Endodermal cell (in vitro differentiated cells): ENCODE measurements at regions not wholly inside any gene's neighbourhood (a gene's known extent, or its start where the extent isn't known, plus 50 kb on each side); places are given as distances from the start of the nearest gene placed in this dataset.

Experiments used
- DNase-seq: peaks from one replicate; pipeline ENCODE4 v3.0.0-alpha.2; 2017
- H3K27ac ChIP-seq: 2 replicates; pipeline ENCODE4 v1.5.1; 2013; ENCODE audit warnings: mild to moderate bottlenecking, low read depth, low read length, moderate library complexity
- H3K27me3 ChIP-seq: 2 replicates; pipeline ENCODE4 v1.6.1; 2013; ENCODE audit warnings: mild to moderate bottlenecking, low read length, moderate library complexity; ENCODE audit not compliant: insufficient read depth, control insufficient read depth, poor library complexity, severe bottlenecking
- H3K36me3 ChIP-seq: 2 replicates; pipeline ENCODE4 v1.7.0; 2013; ENCODE audit warnings: mild to moderate bottlenecking, low read length, moderate library complexity; ENCODE audit not compliant: control insufficient read depth, insufficient read depth
- H3K4me1 ChIP-seq: one replicate; pipeline ENCODE4 v1.7.0; 2013; ENCODE audit warnings: low read length; ENCODE audit not compliant: control insufficient read depth, insufficient read depth
- H3K4me3 ChIP-seq: 2 replicates; pipeline ENCODE4 v1.5.1; 2013; ENCODE audit warnings: mild to moderate bottlenecking, low read length, moderate library complexity
- H3K9ac ChIP-seq: 2 replicates; pipeline ENCODE4 v1.6.1; 2013; ENCODE audit warnings: mild to moderate bottlenecking, low read length, moderate library complexity; ENCODE audit not compliant: poor library complexity, severe bottlenecking; ENCODE audit errors: extremely low read depth
- H3K9me3 ChIP-seq: 2 replicates; pipeline ENCODE4 v1.6.1; 2013; ENCODE audit warnings: mild to moderate bottlenecking, low read length, moderate library complexity; ENCODE audit not compliant: control insufficient read depth
- H3K27ac Mint-ChIP-seq: 2 replicates; pipeline ENCODE4 v1.8.0; 2020; ENCODE audit warnings: mixed read lengths
- H3K27me3 Mint-ChIP-seq: 2 replicates; pipeline ENCODE4 v1.8.0; 2021; ENCODE audit warnings: mild to moderate bottlenecking, mixed read lengths; ENCODE audit not compliant: insufficient read depth
- H3K36me3 Mint-ChIP-seq: 2 replicates; pipeline ENCODE4 v1.8.0; 2020; ENCODE audit warnings: low read depth, mixed read lengths
- H3K4me1 Mint-ChIP-seq: 2 replicates; pipeline ENCODE4 v1.8.0; 2020; ENCODE audit warnings: mixed read lengths
- H3K4me3 Mint-ChIP-seq: 2 replicates; pipeline ENCODE4 v1.8.0; 2020; ENCODE audit warnings: mild to moderate bottlenecking, moderate library complexity, mixed read lengths
- H3K9me3 Mint-ChIP-seq: 2 replicates; pipeline ENCODE4 v1.8.0; 2020; ENCODE audit warnings: mild to moderate bottlenecking, mixed read lengths
- CTCF ChIP-seq: fragments of 200-600 bp; sonication (generic); conservative IDR thresholded peaks from 2 replicates; pipeline ENCODE4 v1.5.0; 2021; ENCODE audit warnings: antibody characterized with exemption, mild to moderate bottlenecking
- WGBS, 2 experiments: methylation state at CpG; one replicate each; pipeline versions ENCODE4 v1.1.5 to v1.1.7; 2013; ENCODE audit warnings: missing lambda C conversion rate in 2 of 2, mixed read lengths in 1 of 2; ENCODE audit not compliant: insufficient coverage in 1 of 2, insufficient read length in 1 of 2; 5-methylcytosine and 5-hydroxymethylcytosine counted together

GRCh38 chr4:152175586-152175985 lies 360.3 kb downstream of the FBXW7 start:
- no peak for TF ChIP-seq CTCF
- no peaks in the 10 kb centered on the region for H3K27me3 Mint-ChIP-seq
- no peak overlapping the region for H3K27ac ChIP-seq
- H3K4me3 ChIP-seq, result no peak overlapping the region
- no peaks in the 10 kb centered on the region for H3K27me3 ChIP-seq
- no peaks in the 10 kb centered on the region for H3K9me3 ChIP-seq
- no peak for DNase-seq
- WGBS, 2 experiments, result 92 to 100% methylated on average over 1 to 2 of the region's 2 CpGs
- no peak overlapping the region for H3K27ac Mint-ChIP-seq
- no peaks in the 10 kb centered on the region for H3K4me1 Mint-ChIP-seq
- H3K9me3 Mint-ChIP-seq, result no peaks in the 10 kb centered on the region
- no peaks in the 10 kb centered on the region for H3K36me3 ChIP-seq
- no peak overlapping the region for H3K4me3 Mint-ChIP-seq
- H3K36me3 Mint-ChIP-seq, result no peaks in the 10 kb centered on the region
- H3K4me1 ChIP-seq, result no peaks in the 10 kb centered on the region
- no peak overlapping the region for H3K9ac ChIP-seq

GRCh38 chr4:152172146-152172545 lies 363.7 kb downstream of the FBXW7 start:
- Histone ChIP-seq H3K27ac (no peak overlapping the region), H3K4me1 (no peaks in the 10 kb centered on the region), H3K36me3 (no peaks in the 10 kb centered on the region), H3K9me3 (no peaks in the 10 kb centered on the region), H3K4me3 (no peak overlapping the region), H3K27me3 (no peaks in the 10 kb centered on the region), H3K9ac (no peak overlapping the region)
- 85 to 92% methylated on average over 5 of the region's 6 CpGs for WGBS, 2 experiments
- H3K4me1 Mint-ChIP-seq, result peaks cover 8% of the 10 kb centered on the region
- no peak overlapping the region for H3K4me3 Mint-ChIP-seq
- no peak overlapping the region for H3K27ac Mint-ChIP-seq
- H3K9me3 Mint-ChIP-seq, result no peaks in the 10 kb centered on the region
- no peaks in the 10 kb centered on the region for H3K27me3 Mint-ChIP-seq
- no peaks in the 10 kb centered on the region for H3K36me3 Mint-ChIP-seq
- DNase-seq, result peak; percentile 13
- TF ChIP-seq CTCF, result no peak

GRCh38 chr4:152171556-152171955 lies 364.3 kb downstream of the FBXW7 start:
- no peak overlapping the region for H3K4me3 Mint-ChIP-seq
- no peak for DNase-seq
- Histone ChIP-seq H3K27ac (no peak overlapping the region), H3K9ac (no peak overlapping the region), H3K4me3 (no peak overlapping the region), H3K36me3 (no peaks in the 10 kb centered on the region), H3K27me3 (no peaks in the 10 kb centered on the region), H3K9me3 (no peaks in the 10 kb centered on the region), H3K4me1 (no peaks in the 10 kb centered on the region)
- H3K27me3 Mint-ChIP-seq, result no peaks in the 10 kb centered on the region
- WGBS, 2 experiments, result 73 to 75% methylated on average over 2 to 4 of the region's 4 CpGs
- no peak for TF ChIP-seq CTCF
- H3K27ac Mint-ChIP-seq, result no peak overlapping the region
- H3K9me3 Mint-ChIP-seq, result no peaks in the 10 kb centered on the region
- H3K4me1 Mint-ChIP-seq, result peaks cover 8% of the 10 kb centered on the region
- no peaks in the 10 kb centered on the region for H3K36me3 Mint-ChIP-seq
